ENCODE measurements at regions not wholly inside any gene's neighbourhood (a gene's known extent, or its start where the extent isn't known, plus 50 kb on each side); places are given as distances from the start of the nearest gene placed in this dataset.

GRCh38 chr5:97937846-97938245, 754.8 kb upstream of the RIOK2 start:
- H3K14ac ChIP-seq (replicated peaks; ENCODE audit: low read depth, low read length), result no peak overlapping the region
- DNase-seq (no peak), ATAC-seq (ENCODE audit: low read depth) (no peak)
- H3K4me1 ChIP-seq (ENCODE audit: control insufficient read depth, insufficient read depth, low read length), result no peaks in the 10 kb centered on the region
- no peaks in the 10 kb centered on the region for H3K27me3 ChIP-seq (ENCODE audit: control insufficient read depth, insufficient read depth, low read length)
- no peak overlapping the region for H2AK5ac ChIP-seq (ENCODE audit: low read depth, low read length)
- H2BK120ac ChIP-seq (ENCODE audit: low read depth, low read length), result no peak overlapping the region
- H2BK15ac ChIP-seq (ENCODE audit: low read depth, low read length), result no peak overlapping the region
- no TSS peak for BruUV-seq (replicated peaks)
- no peak overlapping the region for H4K8ac ChIP-seq (ENCODE audit: low read depth in 2 of 2, low read length in 2 of 2)
- H4K20me1 ChIP-seq (ENCODE audit: insufficient read depth, low read length), result no peaks in the 10 kb centered on the region
- H3K18ac ChIP-seq (ENCODE audit: low read depth, low read length), result no peak overlapping the region
- H3K27ac ChIP-seq (ENCODE audit: insufficient read depth, low read length), result no peak overlapping the region
- in situ Hi-C loops (cut with MboI; ENCODE audit: low sequenced_read_pairs), result no loop called here
- no peak overlapping the region for H3K4ac ChIP-seq (ENCODE audit: low read depth, low read length)
- ChIA-PET POLR2A (ENCODE audit: unreplicated experiment) (no interaction called here), CTCF (no interaction called here)
- no peak overlapping the region for H3K23ac ChIP-seq (ENCODE audit: low read depth, low read length)
- no peaks in the 10 kb centered on the region for H3K79me1 ChIP-seq (ENCODE audit: low read depth in 1 of 2, low read length in 2 of 2)
- no peak overlapping the region for H2BK5ac ChIP-seq (ENCODE audit: low read depth, low read length, poor library complexity, severe bottlenecking)
- no peak overlapping the region for H4K91ac ChIP-seq (ENCODE audit: insufficient read depth, low read depth, low read length)
- 83% methylated on average over 1 of the region's 2 CpGs; no CpG with 5 or more reads in 1 of the 2 experiments for WGBS, 2 experiments (ENCODE audit: extremely low coverage in 2 of 2, insufficient read length in 1 of 2)
- H3K9ac ChIP-seq (ENCODE audit: low read depth, low read length), result no peak overlapping the region
- H3K4me2 ChIP-seq (ENCODE audit: low read depth, low read length), result no peak overlapping the region
- H3K9me1 ChIP-seq (ENCODE audit: insufficient read depth, low read length), result no peaks in the 10 kb centered on the region
- H3K36me3 ChIP-seq (ENCODE audit: control insufficient read depth, insufficient read depth, low read length), result no peaks in the 10 kb centered on the region
- no peak overlapping the region for H3K56ac ChIP-seq (ENCODE audit: extremely low read depth, insufficient read depth, low read length)
- intact Hi-C loops (cut with micrococcal nuclease), result no loop called here
- no peak overlapping the region for H2BK20ac ChIP-seq (ENCODE audit: low read depth, low read length)
- no peaks in the 10 kb centered on the region for H3K9me3 ChIP-seq (ENCODE audit: control insufficient read depth, insufficient read depth, low read length)
- H2AK9ac ChIP-seq (replicated peaks; ENCODE audit: low read depth, low read length, poor library complexity), result no peak overlapping the region
- dilution Hi-C loops (cut with HindIII; ENCODE audit: low sequenced_read_pairs, unreplicated experiment), result no loop called here
- TF ChIP-seq SMC3 (IDR thresholded peaks at IDR 0.05; ENCODE audit: low read depth, low read length) (no peak), POLR2A (IDR thresholded peaks at IDR 0.05; ENCODE audit: low read depth, low read length) (no peak), ELK1 (IDR thresholded peaks at IDR 0.05; ENCODE audit: borderline replicate concordance, low read depth, low read length) (no peak), CHD1 (IDR thresholded peaks at IDR 0.05; ENCODE audit: low read depth, low read length) (no peak), FOS (IDR thresholded peaks at IDR 0.05; ENCODE audit: low read depth, low read length) (no peak), MAZ (IDR thresholded peaks at IDR 0.05; ENCODE audit: borderline replicate concordance, low read depth, low read length) (no peak), BHLHE40 (IDR thresholded peaks at IDR 0.05; ENCODE audit: low read depth, low read length) (no peak), RCOR1 (IDR thresholded peaks at IDR 0.05; ENCODE audit: insufficient replicate concordance, low read length) (no peak), RAD21 (IDR thresholded peaks at IDR 0.05; ENCODE audit: low read length) (no peak), MAFK (IDR thresholded peaks at IDR 0.05; ENCODE audit: low read depth, low read length) (no peak), MXI1 (IDR thresholded peaks at IDR 0.05; ENCODE audit: borderline replicate concordance, low read depth, low read length) (no peak), CTCF (conservative IDR thresholded peaks at IDR 0.05; ENCODE audit: low read depth, low read length) (no peak)
- no peak overlapping the region for H2AFZ ChIP-seq (replicated peaks; ENCODE audit: low read length, poor library complexity)
- H3K4me3 ChIP-seq (ENCODE audit: insufficient read depth, low read depth, low read length), result no peak overlapping the region
- no peak overlapping the region for H4K5ac ChIP-seq (ENCODE audit: low read depth, low read length)
